ENCODE measurements at regions not wholly inside any gene's neighbourhood (a gene's known extent, or its start where the extent isn't known, plus 50 kb on each side); places are given as distances from the start of the nearest gene placed in this dataset.
"Not testable (repeated sequence)": the region's sequence is repeated elsewhere in the genome, so short reads cannot be mapped to it uniquely, and the experiment has no call there.

DNA sequence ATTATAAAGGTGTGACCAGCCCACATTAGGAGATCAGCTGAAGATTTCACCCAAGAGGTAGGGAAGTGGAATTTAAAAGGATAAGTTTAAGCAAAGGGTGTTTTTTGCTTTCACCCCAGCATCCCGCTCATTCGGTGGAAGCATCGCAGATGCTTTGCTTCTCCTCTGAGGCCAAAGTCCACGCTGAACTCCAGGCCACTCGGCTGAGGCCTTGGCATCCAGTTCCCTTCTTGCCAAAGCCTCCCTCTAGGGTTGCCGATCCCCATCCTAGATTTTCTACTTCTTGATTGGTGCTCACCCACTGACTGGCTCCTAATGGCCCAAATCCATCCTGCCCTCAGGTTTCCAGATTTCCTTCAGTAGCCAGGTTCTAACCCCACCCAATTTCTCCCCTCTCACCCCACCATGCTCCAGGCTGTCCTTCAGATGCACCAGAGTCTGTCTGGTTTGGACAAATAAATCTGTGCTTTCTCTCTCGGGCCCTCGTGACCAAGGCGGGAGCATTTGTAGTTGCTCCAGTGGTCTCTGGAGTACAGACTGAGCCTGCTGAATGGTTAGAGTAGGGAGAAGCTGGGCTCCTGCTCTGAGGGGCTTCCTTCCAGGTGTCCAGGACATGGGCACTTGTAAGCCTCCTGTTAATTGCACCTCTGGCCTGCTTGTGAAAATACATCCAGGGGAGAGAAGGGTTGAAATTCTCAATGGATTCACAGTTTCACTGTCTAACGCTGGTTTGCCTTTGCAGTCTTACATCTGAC is 193.2 kb downstream of the C1orf94 start:
- DNase-seq (ENCODE audit: low read depth): no peak

DNA sequence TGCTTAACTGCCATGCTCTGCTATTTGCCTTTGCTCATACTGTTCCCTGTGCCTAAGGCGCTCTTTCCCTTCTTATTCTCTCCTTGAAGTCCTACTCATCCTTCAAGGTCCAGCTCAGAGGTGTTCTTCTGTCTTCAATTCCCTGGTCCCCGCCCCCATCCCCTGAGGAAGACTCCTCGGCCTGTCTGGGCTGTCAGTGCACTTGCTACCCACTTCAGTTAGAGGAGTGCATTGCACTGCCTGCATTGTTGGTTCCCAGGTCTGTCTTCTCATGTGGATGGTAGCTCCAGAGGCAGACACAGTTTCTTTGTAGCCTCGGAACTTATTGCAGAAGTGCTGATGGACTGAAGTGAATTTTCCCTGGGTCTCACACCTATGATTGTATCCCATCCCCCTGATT is 194.0 kb downstream of the C1orf94 start:
- no peak for DNase-seq (ENCODE audit: low read depth)

DNA sequence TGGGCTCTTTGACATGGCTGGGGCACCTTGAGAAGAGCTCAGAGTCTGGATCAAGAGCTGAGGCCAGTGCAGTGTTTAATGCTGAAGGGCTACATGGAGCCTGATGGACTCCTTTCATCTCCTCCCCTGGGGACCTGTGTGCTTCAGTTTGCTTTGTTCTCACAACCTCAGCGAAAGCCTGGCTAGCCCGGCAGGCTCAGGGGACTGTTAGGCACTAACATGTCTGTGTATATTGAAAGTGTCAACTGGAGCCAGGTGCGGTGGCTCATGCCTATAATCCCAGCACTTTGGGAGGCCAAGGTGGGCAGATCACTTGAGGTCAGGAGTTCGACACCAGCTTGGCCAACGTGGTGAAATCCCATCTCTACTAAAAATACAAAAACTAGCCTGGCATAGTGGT is 194.5 kb downstream of the C1orf94 start:
- DNase-seq (ENCODE audit: low read depth): not testable (repeated sequence)

DNA sequence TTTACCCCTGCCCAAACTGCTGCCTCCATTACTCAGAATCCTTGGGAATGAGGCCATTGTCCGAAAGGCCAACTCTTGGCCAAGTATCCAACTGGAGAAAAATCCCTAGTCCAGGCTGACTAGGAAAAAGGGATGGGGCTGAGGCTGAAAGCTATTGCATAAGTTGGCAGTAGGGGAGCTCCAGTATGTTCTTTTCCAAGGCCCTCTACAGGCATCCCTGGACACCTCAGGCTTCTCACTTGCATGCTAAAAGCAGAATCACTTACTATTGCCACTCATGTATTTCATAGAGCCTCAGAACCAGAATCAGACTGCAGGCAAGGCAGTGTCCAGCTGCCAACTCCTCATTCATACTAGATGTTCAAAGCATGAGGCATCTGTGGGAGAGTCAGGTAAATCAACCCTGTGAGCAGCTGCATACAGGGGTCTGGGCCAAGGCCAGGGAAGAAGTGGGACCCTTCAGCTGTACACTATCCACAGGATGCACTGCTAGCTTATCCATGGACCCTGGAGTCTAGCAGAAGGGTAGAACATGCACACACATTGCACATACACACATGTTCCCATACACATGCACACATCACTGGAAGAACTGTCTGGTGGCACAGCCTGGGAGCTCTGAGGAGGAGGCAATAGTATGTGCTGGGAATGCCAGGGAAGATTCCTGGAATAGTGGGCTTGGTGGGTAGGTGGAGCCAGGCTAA is 195.3 kb downstream of the C1orf94 start:
- no peak for DNase-seq (ENCODE audit: low read depth)

DNA sequence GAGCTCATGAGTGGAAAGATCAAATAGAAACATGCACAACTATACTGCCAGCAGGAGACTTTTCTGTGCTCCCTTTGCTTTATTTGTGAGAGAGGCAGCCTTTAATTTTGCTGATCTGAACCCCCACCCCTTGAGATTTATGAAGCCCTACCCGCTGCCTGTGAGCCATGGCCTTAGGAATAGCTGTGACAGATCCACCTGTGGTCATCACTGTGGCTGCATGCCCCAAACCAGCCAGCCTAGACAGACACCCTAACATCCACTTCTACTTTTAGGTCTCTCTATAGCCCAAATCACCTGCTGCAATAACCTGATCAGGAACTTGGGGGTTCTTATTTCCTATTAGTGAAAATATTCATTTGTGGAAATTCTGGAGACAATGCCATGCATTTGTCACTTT is 196.2 kb downstream of the C1orf94 start:
- no peak for DNase-seq (ENCODE audit: low read depth)

DNA sequence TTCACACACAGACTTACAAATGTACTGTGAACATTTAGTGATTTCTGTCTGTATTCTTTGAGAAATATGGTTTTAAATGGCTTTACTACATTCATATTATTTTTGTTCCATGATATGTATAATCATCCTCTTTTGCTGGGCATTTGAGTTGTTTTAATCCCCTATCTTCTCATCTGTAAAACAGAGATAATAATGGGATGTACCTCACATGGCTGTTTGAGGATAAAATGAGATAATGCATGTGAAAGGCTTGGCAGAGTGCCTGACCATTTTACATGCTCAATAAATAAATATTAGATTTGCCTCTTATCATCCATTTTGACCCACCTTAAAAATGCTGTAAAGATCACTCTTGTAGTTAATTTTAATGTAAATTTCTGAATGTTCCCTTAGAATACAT is 197.2 kb downstream of the C1orf94 start:
- no peak for DNase-seq (ENCODE audit: low read depth)

DNA sequence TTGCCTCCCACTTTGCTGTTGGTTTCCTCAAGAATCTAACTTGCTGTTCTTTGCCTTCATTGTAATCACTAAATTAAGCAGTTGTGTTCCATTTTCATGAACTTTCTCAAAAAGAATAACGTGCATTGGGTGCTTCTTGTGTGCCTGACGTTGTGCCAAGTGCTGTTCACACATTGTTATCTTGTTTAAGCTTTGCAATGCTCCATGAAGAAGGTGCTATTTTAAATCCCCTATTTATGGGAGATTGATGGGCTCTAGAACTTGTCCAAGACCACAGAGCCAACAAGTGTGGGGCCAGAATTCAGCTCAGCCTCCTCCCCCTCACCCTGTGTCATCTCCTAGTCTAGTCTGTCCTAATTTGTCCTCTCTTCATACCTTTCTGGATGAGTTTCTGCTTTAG is 199.8 kb downstream of the C1orf94 start:
- no peak for DNase-seq (ENCODE audit: low read depth)

DNA sequence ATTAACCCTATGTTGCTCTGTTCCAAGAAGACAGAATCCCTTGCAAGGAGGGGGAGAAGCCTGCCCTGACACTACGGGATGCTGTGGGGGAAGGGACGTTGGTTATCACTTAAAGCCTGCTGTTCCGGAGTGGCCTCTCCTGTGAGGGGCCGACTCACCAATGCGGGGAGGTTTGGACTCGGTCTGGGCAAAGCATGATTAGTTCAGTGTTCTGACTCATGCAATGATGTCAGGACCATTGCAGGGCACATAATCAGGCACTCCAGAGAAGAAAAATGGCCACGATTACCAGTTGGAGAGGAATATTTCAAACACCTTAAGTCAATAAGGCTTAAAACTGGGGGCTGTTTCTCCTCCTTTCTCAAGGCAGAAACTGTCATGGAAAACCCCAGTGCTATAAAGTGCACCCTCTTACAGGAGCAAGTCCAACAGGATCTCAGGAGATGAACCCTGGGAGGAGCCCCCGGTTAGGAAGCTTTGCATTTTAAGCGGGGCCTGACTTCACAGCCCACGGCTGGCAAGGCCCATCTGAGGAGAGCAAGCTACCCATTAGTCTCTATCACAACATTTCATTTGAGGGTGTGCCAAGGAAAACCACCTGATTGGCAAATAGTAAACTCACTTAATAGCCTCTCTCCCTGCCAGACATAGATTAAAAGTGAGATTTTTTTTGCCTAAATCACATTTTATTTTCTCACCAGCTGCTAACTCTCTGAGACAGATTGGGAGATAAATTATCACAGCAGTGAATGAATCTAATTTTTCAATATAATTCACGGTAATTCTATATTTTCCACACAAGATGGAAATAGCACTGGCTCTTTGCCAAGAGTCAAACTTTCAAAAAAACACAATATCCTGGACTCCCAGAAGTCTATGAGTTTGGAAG is 202.5 kb downstream of the C1orf94 start:
- no peak for DNase-seq (ENCODE audit: low read depth)

DNA sequence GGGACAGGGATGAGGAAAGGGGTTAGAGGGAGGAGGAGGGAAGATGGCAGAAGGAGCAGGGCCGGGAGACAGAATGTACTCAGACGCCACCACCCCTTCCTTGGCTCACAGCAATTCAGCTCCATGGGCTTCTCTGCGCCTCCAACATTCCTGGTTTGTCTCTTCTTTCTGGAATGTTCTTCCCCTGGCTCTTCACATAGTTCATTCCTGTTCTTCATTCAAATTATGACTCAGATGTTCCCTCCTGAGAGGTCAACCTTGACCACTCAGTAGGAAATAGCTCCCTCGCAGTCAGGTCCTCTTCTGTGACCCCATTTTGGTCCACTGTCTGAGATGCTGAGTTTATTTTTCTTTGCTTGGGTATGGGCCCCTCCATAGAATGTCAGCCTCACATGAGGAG is 203.2 kb downstream of the C1orf94 start:
- DNase-seq (ENCODE audit: low read depth): no peak

DNA sequence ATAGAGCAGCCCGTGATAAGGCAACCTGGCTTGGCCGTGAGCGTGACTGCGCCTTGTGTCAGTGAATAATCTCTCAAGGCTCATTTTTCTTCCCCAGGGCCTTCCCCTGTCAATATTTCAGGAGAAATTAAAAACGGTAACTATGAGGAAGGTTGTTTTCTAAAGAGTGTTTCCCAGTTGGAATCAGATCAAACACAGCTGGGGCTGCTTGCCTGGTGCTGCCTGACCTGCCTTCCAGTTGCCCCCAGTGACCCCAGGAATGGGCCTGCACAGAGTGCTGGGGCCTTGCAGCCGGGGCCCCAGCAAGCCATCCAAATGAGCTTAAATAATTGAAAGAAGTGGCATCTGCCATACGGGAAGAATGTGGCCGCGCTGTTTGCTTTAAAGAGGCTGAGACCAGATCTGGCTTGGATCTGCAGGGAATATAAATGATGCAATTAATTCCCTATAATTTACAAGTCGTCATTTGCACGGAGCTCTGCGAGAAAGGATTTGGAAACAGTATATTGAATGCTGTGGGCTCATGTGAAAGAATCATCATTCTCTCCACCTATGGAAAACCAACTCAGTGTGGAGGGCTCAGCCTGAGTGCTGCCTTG is 203.9 kb downstream of the C1orf94 start:
- DNase-seq (ENCODE audit: low read depth): no peak

DNA sequence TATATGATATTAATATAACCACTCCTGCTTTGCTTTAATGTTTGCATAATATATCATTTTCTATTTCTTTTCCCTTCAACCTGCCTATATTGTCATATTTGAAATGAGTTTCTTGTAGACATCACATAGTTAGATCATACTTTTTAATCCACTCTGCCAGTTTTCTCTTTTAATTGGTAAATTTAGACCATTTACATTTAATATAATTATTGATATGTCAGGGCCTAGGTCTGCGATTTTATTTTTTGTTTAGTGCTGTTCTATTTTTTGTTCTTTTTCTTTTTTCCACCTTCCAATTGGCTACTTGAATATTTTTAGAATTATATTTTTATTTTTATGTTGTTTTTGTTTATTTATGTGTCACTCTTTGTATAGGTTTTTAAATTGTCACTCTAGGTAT is 213.3 kb downstream of the C1orf94 start:
- no peak for DNase-seq (ENCODE audit: low read depth)

DNA sequence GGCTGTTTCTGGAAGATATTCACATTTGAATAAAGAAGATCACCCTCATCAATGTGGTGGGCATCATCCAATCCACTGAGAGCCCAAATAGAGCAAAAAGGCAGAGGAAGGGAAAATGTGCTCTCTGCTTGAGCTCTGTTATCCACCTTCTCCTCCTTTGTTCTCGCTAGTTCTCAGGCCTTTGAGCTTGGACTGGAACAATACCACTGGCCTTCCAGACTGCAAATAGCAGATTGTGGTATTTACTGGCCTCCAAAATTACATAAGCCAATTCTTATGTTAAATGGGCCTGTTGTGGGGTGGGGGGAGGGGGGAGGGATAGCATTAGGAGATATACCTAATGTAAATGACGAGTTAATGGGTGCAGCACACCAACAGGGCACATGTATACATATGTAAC is 219.3 kb downstream of the C1orf94 start:
- no peak for DNase-seq (ENCODE audit: low read depth)

DNA sequence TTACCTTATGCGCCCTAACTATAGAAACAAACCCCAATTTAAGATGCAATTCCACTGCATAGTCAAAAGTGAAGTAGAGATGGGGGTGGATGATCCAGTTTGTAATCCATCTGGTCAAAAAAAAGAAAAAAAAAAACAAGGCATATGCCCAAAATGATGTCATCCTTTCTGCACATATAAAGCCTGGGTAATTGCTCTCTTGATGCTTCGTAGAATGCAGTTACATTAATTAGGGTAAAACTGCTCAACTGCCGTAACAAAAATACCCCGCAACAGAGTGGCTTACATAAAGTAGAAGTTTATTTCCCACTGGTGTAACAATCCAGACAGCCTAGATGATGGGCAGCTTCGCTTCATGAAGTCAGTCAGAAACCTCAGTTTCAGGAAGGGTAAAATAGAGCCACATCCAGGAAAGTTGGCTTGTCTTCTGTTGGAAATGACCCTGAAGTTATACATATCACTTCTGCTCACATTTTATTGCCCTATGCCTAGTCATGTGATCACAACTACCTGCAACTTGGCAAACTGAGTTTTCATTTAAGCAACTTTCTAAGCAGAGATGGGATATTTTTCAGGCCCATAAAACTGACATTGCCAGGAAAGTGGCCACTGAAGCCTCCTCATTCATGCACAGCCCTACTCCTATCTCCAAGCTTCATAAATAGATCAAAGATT is 221.7 kb downstream of the C1orf94 start:
- no peak for DNase-seq (ENCODE audit: low read depth)

DNA sequence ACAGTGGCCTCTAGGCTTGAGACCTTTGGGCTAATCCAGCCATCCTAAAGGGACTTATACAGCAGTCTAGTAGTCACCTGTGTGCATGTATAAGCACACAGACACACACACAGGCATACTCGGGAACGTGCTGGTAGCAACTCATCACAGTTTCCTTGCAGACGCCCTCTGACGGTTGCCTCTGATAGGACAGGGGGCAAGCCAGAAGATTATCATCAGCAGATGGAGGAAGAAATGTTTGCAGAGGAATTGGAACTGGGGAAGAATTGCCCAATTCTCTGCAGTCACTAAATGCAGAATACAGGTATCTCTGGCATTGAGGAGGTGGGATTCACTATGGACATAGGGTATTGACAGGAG is 222.2 kb downstream of the C1orf94 start:
- DNase-seq (ENCODE audit: low read depth): no peak

DNA sequence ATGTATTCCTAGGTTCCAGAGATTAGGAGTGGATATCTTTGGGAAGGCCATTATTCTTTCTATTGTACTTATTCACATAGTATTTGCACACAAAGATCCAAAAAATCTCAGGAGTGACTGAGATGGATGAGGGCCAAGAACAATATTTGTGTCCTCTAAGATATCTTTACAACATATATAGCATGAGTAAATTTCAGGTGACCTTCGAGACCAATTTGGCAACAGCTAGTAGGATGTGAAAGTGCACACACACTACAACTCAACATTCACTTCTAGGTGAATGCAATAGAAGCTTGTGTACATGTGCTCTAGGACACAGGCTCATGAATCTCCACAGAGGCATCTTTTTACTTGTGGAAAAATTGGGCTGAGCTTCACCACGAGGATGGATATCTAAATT is 224.0 kb downstream of the C1orf94 start:
- no peak for DNase-seq (ENCODE audit: low read depth)

DNA sequence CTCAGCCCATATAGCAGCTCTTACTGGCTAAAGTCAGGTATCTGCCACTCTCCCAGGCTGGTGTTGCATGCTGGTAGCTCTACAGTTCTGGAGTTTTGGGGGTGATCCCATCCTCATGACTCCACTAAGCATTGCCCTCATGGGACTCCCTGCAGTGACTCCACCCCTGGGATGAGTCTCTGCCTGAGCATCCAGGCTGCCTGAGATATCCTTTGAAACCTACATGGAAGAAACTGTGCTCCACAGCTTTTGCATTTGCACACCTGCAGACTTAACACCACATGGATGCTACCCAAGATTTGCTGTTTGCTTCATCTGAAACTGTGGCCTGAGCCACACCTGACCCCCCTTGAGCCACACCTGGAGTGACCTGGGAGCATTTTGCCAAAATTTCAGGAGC is 226.4 kb downstream of the C1orf94 start:
- DNase-seq (ENCODE audit: low read depth): no peak

DNA sequence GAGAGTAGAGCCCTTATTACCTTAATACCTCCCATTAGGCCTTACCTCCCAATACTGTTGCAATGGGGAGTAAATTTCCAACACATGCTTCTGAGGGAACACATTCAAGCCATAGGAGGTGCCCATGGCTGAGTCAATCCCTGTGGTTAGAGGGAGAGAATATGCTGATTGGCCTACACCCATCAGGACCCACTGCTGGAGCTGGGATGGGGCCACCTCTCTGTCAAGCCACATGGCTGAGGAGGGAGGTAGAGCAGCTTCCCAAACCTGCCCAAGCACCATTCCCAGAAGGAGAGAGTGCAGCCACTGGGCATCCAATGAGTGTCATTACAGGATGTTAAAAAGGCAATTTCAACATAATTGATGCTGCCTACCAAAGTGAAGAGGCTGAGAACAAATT is 228.1 kb downstream of the C1orf94 start:
- DNase-seq (ENCODE audit: low read depth): no peak

DNA sequence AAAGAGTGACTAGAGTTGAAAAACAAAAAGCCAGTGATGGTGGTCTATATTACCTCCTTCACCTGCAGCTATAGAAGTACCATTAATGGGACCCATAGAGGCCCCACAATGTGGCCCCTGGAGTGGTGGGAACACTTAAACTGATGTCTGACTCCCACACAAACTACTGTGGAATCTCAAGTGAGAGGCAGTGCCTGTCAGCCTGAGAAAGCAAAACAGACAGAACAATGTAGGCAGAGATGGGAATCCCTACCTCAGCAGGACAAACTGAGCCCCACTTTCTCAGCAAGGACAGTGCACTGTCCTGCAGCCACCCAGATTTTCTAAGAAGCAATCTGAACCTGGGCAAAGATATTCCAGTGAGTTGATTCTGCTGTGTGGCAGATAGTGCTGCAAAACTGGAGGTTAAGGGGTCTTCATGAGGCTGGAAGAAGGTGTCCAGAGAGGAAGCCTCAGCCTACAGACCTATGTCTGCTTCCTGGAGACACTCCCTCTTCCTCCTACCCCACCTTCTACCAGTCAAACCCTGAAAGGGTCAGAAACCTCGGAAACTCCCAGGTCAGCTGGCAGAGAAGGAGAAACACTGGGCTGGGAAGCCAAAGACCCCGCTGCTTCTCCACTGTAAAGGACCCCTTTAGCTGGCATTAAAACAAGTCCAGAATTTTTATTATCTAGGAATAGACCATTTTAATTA is 228.7 kb downstream of the C1orf94 start:
- no peak for DNase-seq (ENCODE audit: low read depth)

DNA sequence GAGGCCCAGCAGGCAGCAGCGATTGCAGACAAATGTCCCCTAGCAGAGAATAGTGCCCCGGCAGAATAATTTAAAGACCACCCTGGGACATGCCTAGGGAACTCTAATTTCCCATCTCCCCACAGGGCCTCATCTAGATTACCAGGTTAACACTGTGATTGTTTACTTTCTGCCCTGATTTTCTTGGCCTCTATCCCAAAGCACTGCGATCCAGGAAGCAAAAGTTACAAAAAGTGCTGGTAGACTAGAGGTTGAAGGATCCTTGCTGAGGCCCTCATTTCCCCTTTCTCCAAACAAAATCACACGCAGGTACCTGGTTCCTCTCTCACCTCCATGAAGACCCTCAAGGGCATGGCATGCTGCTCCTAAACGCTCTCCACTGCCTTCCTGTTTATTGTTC is 229.7 kb downstream of the C1orf94 start:
- no peak for DNase-seq (ENCODE audit: low read depth)

DNA sequence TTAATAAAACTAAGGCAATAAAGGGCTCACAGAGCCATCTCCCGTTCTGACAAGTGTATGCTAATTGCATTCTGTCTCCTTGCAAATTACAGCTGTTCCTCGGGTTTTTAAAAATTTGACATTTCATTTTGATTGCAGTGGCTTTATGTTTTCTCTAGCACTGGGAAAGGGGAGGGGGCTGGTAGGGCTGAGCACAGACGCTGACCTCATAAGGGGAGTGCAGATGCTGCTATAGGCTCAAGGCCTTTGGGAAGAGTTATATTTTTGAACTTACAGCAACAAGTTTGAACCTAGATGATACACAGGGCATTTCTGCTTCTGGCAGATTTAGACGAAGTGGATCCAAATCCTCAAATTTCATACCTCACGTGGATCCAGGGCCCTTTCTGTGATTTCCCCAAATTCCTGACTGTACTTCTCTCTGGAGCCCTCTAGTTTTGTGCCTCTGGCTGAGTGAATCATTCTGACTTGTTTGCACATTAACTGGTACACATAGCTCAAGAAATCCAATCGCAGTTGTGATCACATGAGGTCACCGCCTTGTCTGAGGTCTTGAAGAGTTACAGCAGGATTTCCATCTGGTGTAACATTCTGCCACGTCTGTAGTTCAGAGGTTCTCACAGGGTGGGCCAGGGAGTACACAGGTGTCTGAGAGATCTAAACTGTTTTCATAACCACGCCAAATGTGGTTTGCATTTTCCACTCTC is 230.3 kb downstream of the C1orf94 start:
- DNase-seq (ENCODE audit: low read depth): no peak

DNA sequence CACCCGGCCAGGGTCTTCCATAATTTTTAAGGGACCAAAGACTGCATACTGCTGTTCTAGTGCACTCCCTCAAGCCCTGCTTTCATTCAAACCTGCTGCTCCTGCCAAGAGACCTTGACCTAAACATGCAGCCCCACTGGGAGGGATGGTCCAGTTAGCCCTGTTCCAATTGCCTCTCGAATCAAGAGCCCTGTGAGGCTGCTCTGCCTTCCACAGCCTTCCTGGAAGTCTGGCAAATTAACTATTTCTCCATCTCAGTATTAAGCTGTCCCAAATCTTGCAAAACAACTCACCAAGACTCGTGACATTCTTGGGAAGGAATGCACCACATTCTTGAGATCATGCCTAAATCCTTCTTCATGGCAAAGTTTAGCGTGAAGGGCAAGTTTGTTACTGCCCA is 231.3 kb downstream of the C1orf94 start:
- DNase-seq (ENCODE audit: low read depth): no peak

Measured in stimulated activated CD8-positive, alpha-beta memory T cell treated with anti-CD3 and anti-CD28 coated beads, Interleukin-12 subunit alpha, Interleukin-12 subunit beta, amount 100 ng/mL, for 1 hour (primary cell).